ENCODE measurements at regions not wholly inside any gene's neighbourhood (a gene's known extent, or its start where the extent isn't known, plus 50 kb on each side); places are given as distances from the start of the nearest gene placed in this dataset.

DNA sequence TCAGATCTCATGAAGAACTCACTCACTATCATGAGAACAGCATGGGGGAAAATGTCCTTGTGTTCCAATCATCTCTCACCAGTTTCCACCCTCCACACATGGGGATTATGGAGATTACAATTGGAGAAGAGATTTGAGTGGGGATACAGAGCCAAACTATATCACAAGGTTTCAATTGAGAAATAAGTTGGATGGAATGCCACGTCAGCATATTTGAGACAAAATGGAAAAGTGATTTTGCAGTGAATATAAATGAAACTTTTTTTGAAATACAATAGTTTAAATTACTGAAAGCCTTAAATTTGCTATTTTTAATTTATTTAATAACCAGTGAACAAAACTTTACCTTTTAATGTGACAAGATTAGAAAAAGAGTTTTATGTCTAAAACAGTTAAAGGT lies 494.1 kb downstream of the PRR32 start:
- no peak overlapping the region for H2AFZ ChIP-seq (ENCODE audit: low read depth, low read length)

DNA sequence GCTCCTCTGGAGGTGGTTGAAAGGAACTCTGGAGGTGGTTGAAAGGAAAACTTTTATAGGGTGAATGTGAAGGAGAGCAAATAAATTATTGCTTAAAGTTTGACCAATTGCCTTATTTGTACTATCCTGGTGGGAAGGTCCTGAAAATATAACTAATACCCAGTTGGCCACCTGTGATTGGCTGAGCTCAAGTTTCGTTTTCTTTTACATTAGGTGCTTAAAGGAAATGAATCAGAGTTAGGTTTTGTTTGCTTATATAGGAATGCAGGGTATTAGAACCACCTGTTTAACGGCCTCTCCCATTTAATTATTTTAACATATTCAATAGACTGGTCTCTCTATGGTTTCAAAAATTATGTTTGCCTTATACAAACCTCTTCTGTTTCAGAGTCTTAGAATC lies 497.6 kb downstream of the PRR32 start:
- Histone ChIP-seq H3K27ac (ENCODE audit: low read length) (no peak overlapping the region), H3K79me2 (replicated peaks; ENCODE audit: insufficient read depth, low read length) (no peaks in the 10 kb centered on the region), H4K20me1 (ENCODE audit: insufficient read depth) (no peaks in the 10 kb centered on the region), H2AFZ (ENCODE audit: low read depth, low read length) (no peak overlapping the region), H3K36me3 (ENCODE audit: insufficient read depth, low read length) (no peaks in the 10 kb centered on the region), H3K9ac (ENCODE audit: low read length) (no peak overlapping the region), H3K4me3 (ENCODE audit: low read length) (no peak overlapping the region), H3K4me2 (ENCODE audit: low read length) (no peak overlapping the region), H3K9me3 (ENCODE audit: low read length) (no peaks in the 10 kb centered on the region), H3K27me3 (ENCODE audit: insufficient read depth, low read depth, low read length) (no peaks in the 10 kb centered on the region), H3K9me2 (ENCODE audit: insufficient read depth, low read length) (no peaks in the 10 kb centered on the region), H3F3A (ENCODE audit: insufficient read depth, low read length, poor library complexity, severe bottlenecking) (no peaks in the 10 kb centered on the region)
- TF ChIP-seq POLR2AphosphoS5 (IDR thresholded peaks at IDR 0.05): no peak
- TF ChIP-seq MXI1 (conservative IDR thresholded peaks at IDR 0.05; ENCODE audit: poor library complexity, severe bottlenecking): no peak
- TF ChIP-seq, protein P1, sequence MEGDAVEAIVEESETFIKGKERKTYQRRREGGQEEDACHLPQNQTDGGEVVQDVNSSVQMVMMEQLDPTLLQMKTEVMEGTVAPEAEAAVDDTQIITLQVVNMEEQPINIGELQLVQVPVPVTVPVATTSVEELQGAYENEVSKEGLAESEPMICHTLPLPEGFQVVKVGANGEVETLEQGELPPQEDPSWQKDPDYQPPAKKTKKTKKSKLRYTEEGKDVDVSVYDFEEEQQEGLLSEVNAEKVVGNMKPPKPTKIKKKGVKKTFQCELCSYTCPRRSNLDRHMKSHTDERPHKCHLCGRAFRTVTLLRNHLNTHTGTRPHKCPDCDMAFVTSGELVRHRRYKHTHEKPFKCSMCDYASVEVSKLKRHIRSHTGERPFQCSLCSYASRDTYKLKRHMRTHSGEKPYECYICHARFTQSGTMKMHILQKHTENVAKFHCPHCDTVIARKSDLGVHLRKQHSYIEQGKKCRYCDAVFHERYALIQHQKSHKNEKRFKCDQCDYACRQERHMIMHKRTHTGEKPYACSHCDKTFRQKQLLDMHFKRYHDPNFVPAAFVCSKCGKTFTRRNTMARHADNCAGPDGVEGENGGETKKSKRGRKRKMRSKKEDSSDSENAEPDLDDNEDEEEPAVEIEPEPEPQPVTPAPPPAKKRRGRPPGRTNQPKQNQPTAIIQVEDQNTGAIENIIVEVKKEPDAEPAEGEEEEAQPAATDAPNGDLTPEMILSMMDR (IDR thresholded peaks at IDR 0.05; ENCODE audit: poor library complexity, severe bottlenecking): no peak
- no peak for TF ChIP-seq RAD21 (conservative IDR thresholded peaks at IDR 0.05)
- TF ChIP-seq EZH2 (IDR thresholded peaks at IDR 0.05; ENCODE audit: borderline replicate concordance, insufficient read depth, low read length, poor library complexity, severe bottlenecking): no peak
- TF ChIP-seq SMC3 (conservative IDR thresholded peaks at IDR 0.05; ENCODE audit: poor library complexity): no peak
- no peak for TF ChIP-seq EP300 (conservative IDR thresholded peaks at IDR 0.05; ENCODE audit: poor library complexity, severe bottlenecking)
- TF ChIP-seq, protein P2, sequence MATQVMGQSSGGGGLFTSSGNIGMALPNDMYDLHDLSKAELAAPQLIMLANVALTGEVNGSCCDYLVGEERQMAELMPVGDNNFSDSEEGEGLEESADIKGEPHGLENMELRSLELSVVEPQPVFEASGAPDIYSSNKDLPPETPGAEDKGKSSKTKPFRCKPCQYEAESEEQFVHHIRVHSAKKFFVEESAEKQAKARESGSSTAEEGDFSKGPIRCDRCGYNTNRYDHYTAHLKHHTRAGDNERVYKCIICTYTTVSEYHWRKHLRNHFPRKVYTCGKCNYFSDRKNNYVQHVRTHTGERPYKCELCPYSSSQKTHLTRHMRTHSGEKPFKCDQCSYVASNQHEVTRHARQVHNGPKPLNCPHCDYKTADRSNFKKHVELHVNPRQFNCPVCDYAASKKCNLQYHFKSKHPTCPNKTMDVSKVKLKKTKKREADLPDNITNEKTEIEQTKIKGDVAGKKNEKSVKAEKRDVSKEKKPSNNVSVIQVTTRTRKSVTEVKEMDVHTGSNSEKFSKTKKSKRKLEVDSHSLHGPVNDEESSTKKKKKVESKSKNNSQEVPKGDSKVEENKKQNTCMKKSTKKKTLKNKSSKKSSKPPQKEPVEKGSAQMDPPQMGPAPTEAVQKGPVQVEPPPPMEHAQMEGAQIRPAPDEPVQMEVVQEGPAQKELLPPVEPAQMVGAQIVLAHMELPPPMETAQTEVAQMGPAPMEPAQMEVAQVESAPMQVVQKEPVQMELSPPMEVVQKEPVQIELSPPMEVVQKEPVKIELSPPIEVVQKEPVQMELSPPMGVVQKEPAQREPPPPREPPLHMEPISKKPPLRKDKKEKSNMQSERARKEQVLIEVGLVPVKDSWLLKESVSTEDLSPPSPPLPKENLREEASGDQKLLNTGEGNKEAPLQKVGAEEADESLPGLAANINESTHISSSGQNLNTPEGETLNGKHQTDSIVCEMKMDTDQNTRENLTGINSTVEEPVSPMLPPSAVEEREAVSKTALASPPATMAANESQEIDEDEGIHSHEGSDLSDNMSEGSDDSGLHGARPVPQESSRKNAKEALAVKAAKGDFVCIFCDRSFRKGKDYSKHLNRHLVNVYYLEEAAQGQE (IDR thresholded peaks at IDR 0.05; ENCODE audit: borderline replicate concordance): no peak
- TF ChIP-seq TAF1 (IDR thresholded peaks at IDR 0.05; ENCODE audit: low read depth): no peak

More for the DNA sequence above, 494.1 kb downstream of the PRR32 start:
- H3K27me3 ChIP-seq (ENCODE audit: insufficient read depth, low read depth, low read length): no peaks in the 10 kb centered on the region
- no peaks in the 10 kb centered on the region for H3K9me2 ChIP-seq (ENCODE audit: insufficient read depth, low read length)
- no peak overlapping the region for H3K27ac ChIP-seq (ENCODE audit: low read length)
- H3K4me3 ChIP-seq (ENCODE audit: low read length): no peak overlapping the region
- H3K79me2 ChIP-seq (replicated peaks; ENCODE audit: insufficient read depth, low read length): no peaks in the 10 kb centered on the region
- H3K36me3 ChIP-seq (ENCODE audit: insufficient read depth, low read length): no peaks in the 10 kb centered on the region
- TF ChIP-seq EP300 (conservative IDR thresholded peaks at IDR 0.05; ENCODE audit: poor library complexity, severe bottlenecking): no peak
- TF ChIP-seq RAD21 (conservative IDR thresholded peaks at IDR 0.05): no peak
- TF ChIP-seq, protein P2 (IDR thresholded peaks at IDR 0.05; ENCODE audit: borderline replicate concordance): no peak
- TF ChIP-seq, protein P1 (IDR thresholded peaks at IDR 0.05; ENCODE audit: poor library complexity, severe bottlenecking): no peak
- no peak for TF ChIP-seq EZH2 (IDR thresholded peaks at IDR 0.05; ENCODE audit: borderline replicate concordance, insufficient read depth, low read length, poor library complexity, severe bottlenecking)
- TF ChIP-seq SMC3 (conservative IDR thresholded peaks at IDR 0.05; ENCODE audit: poor library complexity): no peak
- no peak for TF ChIP-seq POLR2AphosphoS5 (IDR thresholded peaks at IDR 0.05)
- TF ChIP-seq TAF1 (IDR thresholded peaks at IDR 0.05; ENCODE audit: low read depth): no peak
- TF ChIP-seq MXI1 (conservative IDR thresholded peaks at IDR 0.05; ENCODE audit: poor library complexity, severe bottlenecking): no peak
- no peak overlapping the region for H3K9ac ChIP-seq (ENCODE audit: low read length)
- no peaks in the 10 kb centered on the region for H4K20me1 ChIP-seq (ENCODE audit: insufficient read depth)
- H3K4me2 ChIP-seq (ENCODE audit: low read length): no peak overlapping the region
- no peaks in the 10 kb centered on the region for H3K9me3 ChIP-seq (ENCODE audit: low read length)
- H3F3A ChIP-seq (ENCODE audit: insufficient read depth, low read length, poor library complexity, severe bottlenecking): no peaks in the 10 kb centered on the region

All from neural cell (in vitro differentiated cells).